Stimulated activated naive CD8-positive, alpha-beta T cell treated with anti-CD3 and anti-CD28 coated beads, Interleukin-15, Interleukin-2, amounts not matched to agents 100 U/mL and 50 U/mL, for 24 hours (primary cell): ENCODE measurements at regions not wholly inside any gene's neighbourhood (a gene's known extent, or its start where the extent isn't known, plus 50 kb on each side); places are given as distances from the start of the nearest gene placed in this dataset.

Experiments
- ATAC-seq: fragments of 150-1000 bp; cut with Tn5 transposase; one replicate; pipeline ENCODE4 v1.10.0; 2021
- DNase-seq: peaks from one replicate; pipeline ENCODE4 v3.0.0; 2021

GRCh38 chr2:212945526-212945925 lies 205.9 kb downstream of the IKZF2 start:
- DNase-seq (no peak), ATAC-seq (no peak)

GRCh38 chr2:212943351-212943750 lies 208.1 kb downstream of the IKZF2 start:
- ATAC-seq: no peak
- DNase-seq: no peak

- ATAC-seq (no peak), DNase-seq (no peak)
These were observed 210.1 kb downstream of the IKZF2 start for GRCh38 chr2:212941361-212941760.

GRCh38 chr2:212940816-212941215 lies 210.6 kb downstream of the IKZF2 start:
- DNase-seq: no peak
- ATAC-seq: no peak

- DNase-seq: no peak
- no peak for ATAC-seq
These were observed 211.5 kb downstream of the IKZF2 start for GRCh38 chr2:212939777-212940531.

- no peak for DNase-seq
- no peak for ATAC-seq
These were observed 213.1 kb downstream of the IKZF2 start for GRCh38 chr2:212938144-212938793.

GRCh38 chr2:212936572-212936971 lies 214.8 kb downstream of the IKZF2 start:
- DNase-seq (no peak), ATAC-seq (no peak)

- no peak for ATAC-seq
- DNase-seq: no peak
These were observed 215.7 kb downstream of the IKZF2 start for GRCh38 chr2:212935752-212936151.

GRCh38 chr2:212931271-212931670 lies 220.1 kb downstream of the IKZF2 start:
- no peak for DNase-seq
- no peak for ATAC-seq

- DNase-seq: no peak
- ATAC-seq: no peak
These were observed 220.7 kb downstream of the IKZF2 start for GRCh38 chr2:212930556-212931260.

- no peak for DNase-seq
- no peak for ATAC-seq
These were observed 221.4 kb downstream of the IKZF2 start for GRCh38 chr2:212929971-212930370.

- no peak for DNase-seq
These were observed 222.3 kb downstream of the IKZF2 start for GRCh38 chr2:212929116-212929515.

GRCh38 chr2:212928681-212929080 lies 222.7 kb downstream of the IKZF2 start:
- ATAC-seq: no peak

More at GRCh38 chr2:212929116-212929515, 222.3 kb downstream of the IKZF2 start:
- ATAC-seq: peak; percentile 62

GRCh38 chr2:212926940-212927339 lies 224.5 kb downstream of the IKZF2 start:
- no peak for ATAC-seq
- DNase-seq: no peak

More at GRCh38 chr2:212928681-212929080, 222.7 kb downstream of the IKZF2 start:
- DNase-seq: no peak

- no peak for DNase-seq
These were observed 228.0 kb downstream of the IKZF2 start for GRCh38 chr2:212923393-212923792.

GRCh38 chr2:212922701-212923100 lies 228.7 kb downstream of the IKZF2 start:
- DNase-seq (no peak), ATAC-seq (no peak)

More at GRCh38 chr2:212923393-212923792, 228.0 kb downstream of the IKZF2 start:
- no peak for ATAC-seq

GRCh38 chr2:212921711-212922110 lies 229.7 kb downstream of the IKZF2 start:
- no peak for ATAC-seq
- DNase-seq: no peak

- DNase-seq (no peak), ATAC-seq (no peak)
These were observed 230.4 kb downstream of the IKZF2 start for GRCh38 chr2:212921061-212921460.

- ATAC-seq (no peak), DNase-seq (no peak)
These were observed 232.2 kb downstream of the IKZF2 start for GRCh38 chr2:212919238-212919637.

- no peak for ATAC-seq
These were observed 233.1 kb downstream of the IKZF2 start for GRCh38 chr2:212918336-212918735.

GRCh38 chr2:212915121-212915782 lies 236.2 kb downstream of the IKZF2 start:
- DNase-seq (no peak), ATAC-seq (peak; percentile 67)

More at GRCh38 chr2:212918336-212918735, 233.1 kb downstream of the IKZF2 start:
- no peak for DNase-seq

- no peak for ATAC-seq
These were observed 237.0 kb downstream of the IKZF2 start for GRCh38 chr2:212914392-212914791.

More at GRCh38 chr2:212914392-212914791, 237.0 kb downstream of the IKZF2 start:
- DNase-seq: no peak
